ENCODE measurements at regions not wholly inside any gene's neighbourhood (a gene's known extent, or its start where the extent isn't known, plus 50 kb on each side); places are given as distances from the start of the nearest gene placed in this dataset.

- DNase-seq (ENCODE audit: low spot score): no peak
These were observed 59.0 kb upstream of the ZNF726 start for GRCh38 chr19:23855676-23856075.

DNA sequence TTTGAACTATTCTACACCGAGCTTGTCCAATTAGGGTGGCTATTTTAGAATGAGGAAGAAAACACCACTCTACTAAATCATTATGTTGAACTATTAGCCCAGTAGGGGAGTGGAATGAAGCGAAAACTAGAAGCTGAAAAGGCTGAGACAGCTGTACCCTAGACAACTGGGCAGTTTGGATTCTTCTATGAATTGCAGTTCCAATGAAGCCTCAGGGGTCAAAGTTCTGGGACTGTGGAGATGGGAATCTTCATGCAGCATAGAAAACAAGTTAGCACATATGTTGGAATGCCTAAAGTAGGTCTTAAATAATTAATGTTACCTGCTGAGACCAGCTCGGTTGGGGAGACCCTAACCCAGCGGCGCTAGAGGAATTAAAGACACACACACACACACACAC is 62.7 kb upstream of the ZNF726 start:
- no peak for DNase-seq (ENCODE audit: low spot score)

DNA sequence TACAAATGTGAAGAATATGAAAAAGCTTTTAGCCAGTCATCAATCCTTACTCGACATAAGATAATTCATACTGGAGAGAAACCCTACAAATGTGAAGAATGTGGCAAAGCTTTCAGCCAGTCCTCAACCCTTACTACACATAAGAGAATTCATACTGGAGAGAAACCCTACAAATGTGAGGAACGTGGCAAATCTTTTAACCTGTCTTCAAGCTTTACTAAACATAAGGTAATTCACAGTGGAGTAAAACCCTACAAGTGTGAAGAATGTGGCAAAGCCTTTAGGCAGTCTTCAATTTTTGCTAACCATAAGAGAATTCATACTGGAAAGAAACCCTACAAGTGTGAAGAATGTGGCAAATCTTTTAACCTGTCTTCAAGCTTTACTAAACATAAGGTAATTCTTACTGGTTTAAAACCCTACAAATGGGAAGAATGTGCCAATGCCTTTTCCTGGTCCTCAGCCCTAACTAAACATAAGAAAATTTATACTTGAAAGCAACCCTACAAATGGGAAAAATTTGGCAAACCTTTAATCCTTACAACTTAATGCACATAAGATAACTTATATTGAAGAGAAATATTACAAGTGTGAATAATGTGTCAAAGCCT is 74.1 kb upstream of the ZNF681 start:
- no peak for DNase-seq (ENCODE audit: low spot score)

GRCh38 chr19:23823952-23824389 is 65.3 kb upstream of the ZNF681 start:
- DNase-seq (ENCODE audit: low spot score): peak; percentile 2

DNA sequence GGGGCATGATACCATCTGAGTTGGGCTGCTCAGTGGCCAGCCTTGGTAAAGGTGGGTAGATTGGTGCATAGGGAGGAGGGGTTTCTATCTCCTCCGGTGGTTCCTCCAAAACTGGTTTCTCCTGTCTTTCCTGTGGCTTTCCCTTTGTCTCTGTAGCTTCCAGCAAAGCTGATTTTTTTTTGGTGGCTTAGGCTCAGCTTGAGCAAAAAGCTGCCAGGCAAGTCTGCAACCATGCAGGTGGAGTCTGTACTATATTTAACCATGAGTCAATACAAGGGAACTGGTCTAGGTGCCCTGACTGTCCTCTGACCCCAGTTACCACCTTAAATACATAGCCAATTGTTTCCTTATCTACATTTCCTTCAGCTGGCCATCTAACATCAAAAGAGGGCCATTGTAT is 64.0 kb upstream of the ZNF681 start:
- DNase-seq (ENCODE audit: low spot score): no peak

GRCh38 chr19:23817519-23817918 is 58.8 kb upstream of the ZNF681 start:
- no peak for DNase-seq (ENCODE audit: low spot score)

- DNase-seq (ENCODE audit: low spot score): no peak
These were observed 51.8 kb upstream of the ZNF681 start for GRCh38 chr19:23810496-23810895.
